ENCODE measurements at regions not wholly inside any gene's neighbourhood (a gene's known extent, or its start where the extent isn't known, plus 50 kb on each side); places are given as distances from the start of the nearest gene placed in this dataset.

DNA sequence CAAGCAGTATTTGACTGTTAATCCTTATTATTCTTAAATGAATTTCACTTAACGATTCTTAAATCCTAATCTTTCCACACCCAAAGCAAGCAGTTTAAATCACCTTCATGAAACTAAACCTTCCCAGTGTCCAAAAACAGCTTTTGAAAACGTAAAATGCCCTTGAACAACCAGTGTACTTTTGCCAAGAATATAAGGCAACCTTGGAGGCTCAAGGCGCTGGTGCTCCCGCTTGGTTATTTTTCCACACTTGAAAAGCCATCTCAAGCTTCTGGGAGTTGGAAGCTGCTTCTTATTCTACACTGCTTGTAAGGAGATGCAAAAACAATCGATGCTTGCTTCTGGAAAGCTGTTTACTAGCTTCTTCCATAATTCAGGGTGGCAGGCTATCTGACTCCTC, 625.7 kb downstream of the HTR1B start:
- intact Hi-C loops (cut with micrococcal nuclease; ENCODE audit: unreplicated experiment) (no loop called here), in situ Hi-C loops (cut with HindIII; ENCODE audit: low pct_unique_long_range_greater_than_20kb, low sequenced_read_pairs) (no loop called here)

DNA sequence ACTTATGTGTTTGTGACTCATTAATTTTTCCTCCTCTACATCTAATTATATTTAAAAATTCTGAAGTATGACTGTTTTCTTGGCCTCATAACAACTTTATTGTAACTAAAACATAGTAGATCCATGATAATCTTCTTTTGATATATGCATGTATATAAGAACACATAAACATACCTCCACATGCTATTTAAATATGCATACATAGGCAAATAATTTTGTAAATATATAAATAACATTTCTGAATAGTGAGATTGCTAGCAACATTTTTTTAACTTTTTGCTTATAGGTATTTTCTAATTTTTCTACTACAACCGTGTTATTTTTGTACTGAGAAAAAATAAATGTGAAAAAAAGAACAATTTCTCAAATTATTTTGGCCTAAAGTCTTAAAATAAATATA, 627.6 kb downstream of the HTR1B start:
- CTCF ChIA-PET = no interaction called here
- H3K27ac ChIP-seq (ENCODE audit: low read length) = no peak overlapping the region
- no peak for ATAC-seq
- BruUV-seq (replicated peaks) = no TSS peak
- intact Hi-C loops (cut with micrococcal nuclease; ENCODE audit: unreplicated experiment) = no loop called here
- H3K9me3 ChIP-seq (ENCODE audit: control insufficient read depth, insufficient read depth, low read depth, low read length) = no peaks in the 10 kb centered on the region
- no peak for TF ChIP-seq CTCF (IDR thresholded peaks at IDR 0.05)
- TF ChIP-seq POLR2AphosphoS5 (IDR thresholded peaks at IDR 0.05; ENCODE audit: low read depth, low read length) = no peak
- no peak for TF ChIP-seq TCF7L2 (IDR thresholded peaks at IDR 0.05; ENCODE audit: low read depth, low read length)
- no peak for TF ChIP-seq REST (IDR thresholded peaks at IDR 0.05; ENCODE audit: insufficient read depth in 1 of 2, low read depth in 2 of 2, low read length in 1 of 2)
- TF ChIP-seq SIN3A (IDR thresholded peaks at IDR 0.05; ENCODE audit: borderline replicate concordance, insufficient read depth, low read depth, low read length) = no peak
- no peaks in the 10 kb centered on the region for H3K36me3 ChIP-seq (ENCODE audit: control insufficient read depth, insufficient read depth, low read length)
- no peak overlapping the region for H3K4me3 ChIP-seq (ENCODE audit: low read depth in 2 of 2, low read length in 2 of 2)
- POLR2A ChIA-PET = no interaction called here
- in situ Hi-C loops (cut with HindIII; ENCODE audit: low pct_unique_long_range_greater_than_20kb, low sequenced_read_pairs) = no loop called here
- no peak for DNase-seq (ENCODE audit: low read depth, low spot score)
- H3K27me3 ChIP-seq (ENCODE audit: control insufficient read depth, insufficient read depth, low read length) = no peaks in the 10 kb centered on the region
- H3K4me1 ChIP-seq (ENCODE audit: control insufficient read depth, insufficient read depth, low read length) = no peaks in the 10 kb centered on the region

More for the DNA sequence above, 625.7 kb downstream of the HTR1B start:
- CTCF ChIA-PET = no interaction called here
- POLR2A ChIA-PET = no interaction called here
- BruUV-seq (replicated peaks) = no TSS peak
- H3K9me3 ChIP-seq (ENCODE audit: control insufficient read depth, insufficient read depth, low read depth, low read length) = no peaks in the 10 kb centered on the region
- TF ChIP-seq POLR2AphosphoS5 (IDR thresholded peaks at IDR 0.05; ENCODE audit: low read depth, low read length) (no peak), REST (IDR thresholded peaks at IDR 0.05; ENCODE audit: insufficient read depth in 1 of 2, low read depth in 2 of 2, low read length in 1 of 2) (no peak), TCF7L2 (IDR thresholded peaks at IDR 0.05; ENCODE audit: low read depth, low read length) (no peak), CTCF (IDR thresholded peaks at IDR 0.05) (no peak), SIN3A (IDR thresholded peaks at IDR 0.05; ENCODE audit: borderline replicate concordance, insufficient read depth, low read depth, low read length) (no peak)
- no peaks in the 10 kb centered on the region for H3K36me3 ChIP-seq (ENCODE audit: control insufficient read depth, insufficient read depth, low read length)
- H3K27ac ChIP-seq (ENCODE audit: low read length) = peak overlapping the region; percentile 12; the same call in 1 of the 2 replicates
- DNase-seq (ENCODE audit: low read depth, low spot score) = no peak
- H3K27me3 ChIP-seq (ENCODE audit: control insufficient read depth, insufficient read depth, low read length) = no peaks in the 10 kb centered on the region
- no peak for ATAC-seq
- H3K4me3 ChIP-seq (ENCODE audit: low read depth in 2 of 2, low read length in 2 of 2) = no peak overlapping the region
- no peaks in the 10 kb centered on the region for H3K4me1 ChIP-seq (ENCODE audit: control insufficient read depth, insufficient read depth, low read length)

Measured in Panc1 (cell line).